CD14-positive monocyte (primary cell): ENCODE measurements at regions not wholly inside any gene's neighbourhood (a gene's known extent, or its start where the extent isn't known, plus 50 kb on each side); places are given as distances from the start of the nearest gene placed in this dataset.

ENCODE experiments used
- DNase-seq, 3 donors: peaks; one replicate each; pipeline ENCODE4 v3.0.0-alpha.2; 2011 to 2022
- H2AFZ ChIP-seq: 2 replicates; pipeline ENCODE4 v1.6.0; 2012; ENCODE audit warnings: mild to moderate bottlenecking, low read depth, low read length, inconsistent platforms; ENCODE audit not compliant: insufficient read depth, poor library complexity, severe bottlenecking
- H3K27ac ChIP-seq, 2 donors: 1 replicate in 1 of 2; 2 replicates in 1 of 2; pipeline ENCODE4 v1.5.1; 2012 to 2013; ENCODE audit warnings: low read length in 2 of 2, control low read depth in 1 of 2, inconsistent platforms in 1 of 2, low read depth in 1 of 2, mild to moderate bottlenecking in 1 of 2
- H3K27me3 ChIP-seq, 2 donors: one replicate each; pipeline versions ENCODE4 v1.6.0 to v1.6.1; 2011 to 2013; ENCODE audit warnings: low read length in 2 of 2; ENCODE audit not compliant: control insufficient read depth in 2 of 2, insufficient read depth in 2 of 2
- H3K36me3 ChIP-seq, 2 donors: replicated peaks in 1 of 2; 1 replicate in 1 of 2; 2 replicates in 1 of 2; pipeline versions ENCODE4 v1.5.1 to v1.6.1; 2012 to 2013; ENCODE audit warnings: low read length in 2 of 2, control low read depth in 1 of 2, inconsistent platforms in 1 of 2, mild to moderate bottlenecking in 1 of 2; ENCODE audit not compliant: insufficient read depth in 2 of 2, control insufficient read depth in 1 of 2
- H3K4me1 ChIP-seq, 2 donors: 1 replicate in 1 of 2; 2 replicates in 1 of 2; pipeline versions ENCODE4 v1.5.1 to v1.6.1; 2012 to 2013; ENCODE audit warnings: low read length in 2 of 2, control low read depth in 1 of 2, inconsistent platforms in 1 of 2, mild to moderate bottlenecking in 1 of 2, moderate library complexity in 1 of 2; ENCODE audit not compliant: insufficient read depth in 2 of 2, control insufficient read depth in 1 of 2
- H3K4me2 ChIP-seq: replicated peaks from 2 replicates; pipeline ENCODE3; 2012; ENCODE audit warnings: low read length, moderate library complexity, mild to moderate bottlenecking; ENCODE audit not compliant: poor library complexity, severe bottlenecking; ENCODE audit errors: extremely low read depth
- H3K4me3 ChIP-seq, 3 experiments: fragments of 200-600 bp in 1 of 3; sonication (generic) in 1 of 3; replicated peaks in 1 of 3; 1 replicate in 2 of 3; 2 replicates in 1 of 3; pipeline ENCODE4 v1.5.1; 2011 to 2013; ENCODE audit warnings: low read length in 3 of 3, mild to moderate bottlenecking in 3 of 3, control low read depth in 2 of 3, low read depth in 2 of 3, inconsistent platforms in 1 of 3, moderate library complexity in 1 of 3
- H3K79me2 ChIP-seq: 2 replicates; pipeline ENCODE4 v1.6.0; 2012; ENCODE audit warnings: mild to moderate bottlenecking, control low read depth, inconsistent platforms, low read length, moderate library complexity; ENCODE audit not compliant: insufficient read depth
- H3K9ac ChIP-seq: 2 replicates; pipeline ENCODE4 v1.6.0; 2017; ENCODE audit warnings: low read length, mild to moderate bottlenecking; ENCODE audit not compliant: insufficient read depth, poor library complexity, severe bottlenecking
- H3K9me3 ChIP-seq, 2 donors: replicated peaks in 1 of 2; 1 replicate in 1 of 2; 2 replicates in 1 of 2; pipeline versions ENCODE4 v1.5.1 to v1.6.1; 2012 to 2013; ENCODE audit warnings: low read length in 2 of 2, control low read depth in 1 of 2; ENCODE audit not compliant: control insufficient read depth in 1 of 2, insufficient read depth in 1 of 2
- H4K20me1 ChIP-seq: 2 replicates; pipeline ENCODE4 v1.6.0; 2012; ENCODE audit warnings: mild to moderate bottlenecking, low read length, control low read depth, moderate library complexity; ENCODE audit not compliant: insufficient read depth
- H3K27ac Mint-ChIP-seq, 7 donors: one replicate each; pipeline ENCODE4 v1.8.0; 2020; ENCODE audit warnings: mild to moderate bottlenecking in 7 of 7, mixed read lengths in 7 of 7, moderate library complexity in 6 of 7, inconsistent platforms in 2 of 7
- H3K27me3 Mint-ChIP-seq, 3 donors: one replicate each; pipeline ENCODE4 v1.8.0; 2021 to 2022; ENCODE audit warnings: low read depth in 3 of 3, mild to moderate bottlenecking in 3 of 3, mixed read lengths in 3 of 3, moderate library complexity in 3 of 3, inconsistent platforms in 1 of 3
- H3K36me3 Mint-ChIP-seq, 2 donors: one replicate each; pipeline ENCODE4 v1.8.0; 2020; ENCODE audit warnings: mixed read lengths in 2 of 2, inconsistent platforms in 1 of 2, mild to moderate bottlenecking in 1 of 2
- H3K4me1 Mint-ChIP-seq: one replicate; pipeline ENCODE4 v1.8.0; 2020; ENCODE audit warnings: mild to moderate bottlenecking, mixed read lengths
- H3K4me3 Mint-ChIP-seq, 2 donors: one replicate each; pipeline ENCODE4 v1.8.0; 2020; ENCODE audit warnings: mild to moderate bottlenecking in 2 of 2, mixed read lengths in 2 of 2, moderate library complexity in 1 of 2
- H3K9me3 Mint-ChIP-seq, 7 donors: one replicate each; pipeline ENCODE4 v1.8.0; 2020 to 2022; ENCODE audit warnings: mixed read lengths in 7 of 7, mild to moderate bottlenecking in 6 of 7, moderate library complexity in 6 of 7, inconsistent platforms in 2 of 7
- WGBS: methylation state at CpG from one replicate; pipeline ENCODE4 v1.1.5; 2013; ENCODE audit warnings: missing lambda C conversion rate; ENCODE audit not compliant: insufficient coverage; 5-methylcytosine and 5-hydroxymethylcytosine counted together
- intact Hi-C, 2 donors: fragments of 100-400 bp; cut with micrococcal nuclease; formaldehyde crosslinking; loops; one replicate each; pipeline versions ENCODE4 v1.15.0 to v1.15.1; 2023
- TF ChIP-seq, protein P1 (sequence below): fragments of 200-600 bp; IDR thresholded peaks from one replicate; pipeline ENCODE4 v1.8.0; 2022; ENCODE audit warnings: antibody characterized with exemption, mild to moderate bottlenecking

DNA sequence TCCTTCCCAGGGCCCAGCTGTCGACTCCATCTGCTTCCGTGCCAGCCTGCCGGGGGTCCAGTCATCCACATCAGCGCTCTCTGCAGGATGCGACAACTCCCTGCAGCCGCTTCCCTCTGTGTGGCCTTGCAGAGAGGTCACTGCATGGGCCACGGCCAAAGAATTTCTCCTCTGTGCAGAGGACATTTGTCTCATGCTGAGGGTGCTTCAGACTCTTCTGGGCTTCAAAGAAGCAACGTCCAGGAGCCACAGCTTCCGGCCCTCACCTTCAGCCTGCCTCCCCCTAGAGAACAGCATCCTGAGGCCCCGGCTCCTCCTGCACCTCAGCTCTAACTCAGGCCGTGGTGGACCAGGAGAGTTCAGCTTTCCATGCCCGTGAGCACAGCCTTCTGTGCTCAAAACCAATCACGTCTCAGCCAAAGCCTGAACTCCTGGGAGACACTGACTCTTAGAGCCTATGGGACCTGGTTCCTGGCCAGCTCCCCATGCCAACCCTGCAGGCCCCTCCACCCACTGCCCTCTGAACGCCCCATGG, 258.9 kb downstream of the BRD1 start:
- TF ChIP-seq, protein P1, sequence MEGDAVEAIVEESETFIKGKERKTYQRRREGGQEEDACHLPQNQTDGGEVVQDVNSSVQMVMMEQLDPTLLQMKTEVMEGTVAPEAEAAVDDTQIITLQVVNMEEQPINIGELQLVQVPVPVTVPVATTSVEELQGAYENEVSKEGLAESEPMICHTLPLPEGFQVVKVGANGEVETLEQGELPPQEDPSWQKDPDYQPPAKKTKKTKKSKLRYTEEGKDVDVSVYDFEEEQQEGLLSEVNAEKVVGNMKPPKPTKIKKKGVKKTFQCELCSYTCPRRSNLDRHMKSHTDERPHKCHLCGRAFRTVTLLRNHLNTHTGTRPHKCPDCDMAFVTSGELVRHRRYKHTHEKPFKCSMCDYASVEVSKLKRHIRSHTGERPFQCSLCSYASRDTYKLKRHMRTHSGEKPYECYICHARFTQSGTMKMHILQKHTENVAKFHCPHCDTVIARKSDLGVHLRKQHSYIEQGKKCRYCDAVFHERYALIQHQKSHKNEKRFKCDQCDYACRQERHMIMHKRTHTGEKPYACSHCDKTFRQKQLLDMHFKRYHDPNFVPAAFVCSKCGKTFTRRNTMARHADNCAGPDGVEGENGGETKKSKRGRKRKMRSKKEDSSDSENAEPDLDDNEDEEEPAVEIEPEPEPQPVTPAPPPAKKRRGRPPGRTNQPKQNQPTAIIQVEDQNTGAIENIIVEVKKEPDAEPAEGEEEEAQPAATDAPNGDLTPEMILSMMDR = no peak
- peaks cover under 1% of the 10 kb centered on the region for H3K4me1 Mint-ChIP-seq
- Histone ChIP-seq H4K20me1 (peaks cover 6% of the 10 kb centered on the region), H3K4me1 (no peaks in the 10 kb centered on the region), H3K9ac (no peak overlapping the region), H3K79me2 (no peaks in the 10 kb centered on the region), H3K4me2 (no peak overlapping the region), H2AFZ (no peak overlapping the region), H3K27ac (no peak overlapping the region), H3K36me3 (no peaks in the 10 kb centered on the region), H3K4me3 (no peak overlapping the region), H3K27me3 (no peaks in the 10 kb centered on the region), H3K9me3 (peaks cover 0 to 6% of the 10 kb centered on the region in 2 donors)
- peaks cover 0 to 8% (median 3%) of the 10 kb centered on the region in 7 donors for H3K9me3 Mint-ChIP-seq
- H3K36me3 Mint-ChIP-seq = peaks cover 11 to 18% of the 10 kb centered on the region in 2 donors
- H3K27me3 Mint-ChIP-seq = peaks cover 0 to 3% (median 1%) of the 10 kb centered on the region in 3 donors
- intact Hi-C loops = no loop called here
- peak overlapping the region in 1 of 7 donors; percentile 18 for H3K27ac Mint-ChIP-seq
- 87% methylated on average over 12 of the region's 14 CpGs for WGBS
- H3K4me3 Mint-ChIP-seq = no peak overlapping the region
- DNase-seq = no peak

DNA sequence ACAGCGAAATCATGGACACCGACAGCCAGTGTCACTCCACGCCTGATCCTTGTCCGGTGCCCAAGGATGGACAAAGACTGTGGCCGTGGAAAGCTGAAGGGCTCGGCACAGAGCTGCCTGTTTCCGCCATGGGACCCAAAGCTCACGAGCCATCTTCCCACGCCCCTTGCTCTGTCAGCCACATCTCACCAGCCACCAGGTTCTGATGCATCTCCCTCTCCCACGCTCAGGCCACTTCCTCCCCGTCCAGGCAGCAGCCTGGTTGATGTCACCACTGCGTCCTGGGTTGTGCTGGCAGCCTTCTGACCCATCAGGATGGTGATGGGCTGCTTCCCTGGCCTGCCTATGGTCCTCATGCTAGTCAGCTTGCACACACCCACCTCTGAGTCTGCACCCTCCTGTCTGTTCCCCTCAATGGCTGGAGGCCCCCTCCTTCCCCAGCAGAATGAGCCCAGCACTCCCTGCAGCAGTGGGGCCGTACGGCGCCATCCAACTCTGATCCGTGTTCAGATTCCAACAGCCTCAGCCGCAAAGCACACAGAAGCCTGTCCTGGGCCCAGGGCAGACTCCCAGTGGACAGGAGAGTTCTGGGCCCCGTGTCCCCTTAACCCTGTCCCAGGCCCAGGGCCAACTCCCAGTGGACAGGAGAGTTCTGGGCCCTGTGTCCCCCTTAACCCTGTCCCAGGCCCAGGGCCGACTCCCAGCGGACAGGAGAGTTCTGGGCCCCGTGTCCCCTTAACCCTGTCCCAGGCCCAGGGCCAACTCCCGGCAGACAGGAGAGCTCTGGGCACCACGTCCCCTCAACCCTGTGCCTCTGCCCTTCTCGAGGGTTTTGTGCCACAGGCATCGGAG, 259.5 kb downstream of the BRD1 start:
- TF ChIP-seq, protein P1 = no peak
- H3K79me2 ChIP-seq = no peaks in the 10 kb centered on the region
- no peaks in the 10 kb centered on the region for H3K27me3 ChIP-seq
- no peak overlapping the region for H2AFZ ChIP-seq
- no peak overlapping the region for H3K4me3 Mint-ChIP-seq
- peaks cover 4% of the 10 kb centered on the region for H4K20me1 ChIP-seq
- H3K4me2 ChIP-seq = no peak overlapping the region
- peaks cover 0 to 8% (median 2%) of the 10 kb centered on the region in 7 donors for H3K9me3 Mint-ChIP-seq
- no peaks in the 10 kb centered on the region for H3K36me3 ChIP-seq
- H3K4me1 ChIP-seq = no peaks in the 10 kb centered on the region
- H3K4me1 Mint-ChIP-seq = no peaks in the 10 kb centered on the region
- no peak overlapping the region for H3K9ac ChIP-seq
- H3K9me3 ChIP-seq = peaks cover 0 to 6% of the 10 kb centered on the region in 2 donors
- 88% methylated on average over 25 of the region's 25 CpGs for WGBS
- H3K36me3 Mint-ChIP-seq = peaks cover 8 to 14% of the 10 kb centered on the region in 2 donors
- no peak for DNase-seq
- no peak overlapping the region for H3K4me3 ChIP-seq
- peaks cover 0 to 3% (median 1%) of the 10 kb centered on the region in 3 donors for H3K27me3 Mint-ChIP-seq
- H3K27ac ChIP-seq = no peak overlapping the region
- peak overlapping the region in 1 of 7 donors; percentile 80 for H3K27ac Mint-ChIP-seq
- intact Hi-C loops = no loop called here
